CD4-positive, CD25-positive, alpha-beta regulatory T cell (primary cell): ENCODE measurements at regions not wholly inside any gene's neighbourhood (a gene's known extent, or its start where the extent isn't known, plus 50 kb on each side); places are given as distances from the start of the nearest gene placed in this dataset.

Experiments
- ATAC-seq, 2 donors: fragments of 150-1000 bp; cut with Tn5 transposase; one replicate each; pipeline ENCODE4 v1.10.0; 2021; ENCODE audit warnings: low read depth in 2 of 2, moderate number of reproducible peaks in 2 of 2, moderate library complexity in 1 of 2
- DNase-seq, 3 donors: peaks; one replicate each; pipeline versions ENCODE4 v3.0.0 to v3.0.0-alpha.2; 2012 to 2022; ENCODE audit warnings: mixed read lengths in 1 of 3
- H3K27ac ChIP-seq: one replicate; pipeline ENCODE4 v1.7.0; 2013; ENCODE audit warnings: mild to moderate bottlenecking, low read length; ENCODE audit not compliant: insufficient read depth, poor library complexity, severe bottlenecking
- H3K27me3 ChIP-seq: one replicate; pipeline ENCODE4 v1.7.0; 2013; ENCODE audit warnings: low read length; ENCODE audit not compliant: control insufficient read depth, insufficient read depth
- H3K36me3 ChIP-seq: one replicate; pipeline ENCODE4 v1.7.0; 2013; ENCODE audit warnings: mild to moderate bottlenecking, low read length, moderate library complexity; ENCODE audit not compliant: control insufficient read depth, insufficient read depth
- H3K4me1 ChIP-seq: 2 replicates; pipeline ENCODE4 v1.7.0; 2013; ENCODE audit warnings: mild to moderate bottlenecking, low read length; ENCODE audit not compliant: insufficient read depth, control insufficient read depth, poor library complexity, severe bottlenecking
- H3K4me3 ChIP-seq: one replicate; pipeline ENCODE4 v1.7.0; 2013; ENCODE audit warnings: low read depth, mild to moderate bottlenecking, low read length, moderate library complexity
- H3K9me3 ChIP-seq, 2 experiments: 1 replicate in 1 of 2; 2 replicates in 1 of 2; pipeline ENCODE4 v1.7.0; 2013; ENCODE audit warnings: low read length in 2 of 2, mild to moderate bottlenecking in 1 of 2, moderate library complexity in 1 of 2; ENCODE audit not compliant: control insufficient read depth in 2 of 2
- H3K27ac Mint-ChIP-seq, 3 donors: one replicate each; pipeline ENCODE4 v1.8.0; 2020 to 2022; ENCODE audit warnings: mild to moderate bottlenecking in 3 of 3, mixed read lengths in 3 of 3, moderate library complexity in 2 of 3
- H3K27me3 Mint-ChIP-seq: one replicate; pipeline ENCODE4 v1.8.0; 2022; ENCODE audit warnings: mild to moderate bottlenecking, mixed read lengths
- H3K36me3 Mint-ChIP-seq: one replicate; pipeline ENCODE4 v1.8.0; 2020; ENCODE audit warnings: mixed read lengths
- H3K4me1 Mint-ChIP-seq, 4 donors: one replicate each; pipeline ENCODE4 v1.8.0; 2020 to 2022; ENCODE audit warnings: mixed read lengths in 4 of 4, mild to moderate bottlenecking in 1 of 4
- H3K4me3 Mint-ChIP-seq, 4 donors: one replicate each; pipeline ENCODE4 v1.8.0; 2020 to 2022; ENCODE audit warnings: mild to moderate bottlenecking in 4 of 4, mixed read lengths in 4 of 4, moderate library complexity in 3 of 4
- H3K9me3 Mint-ChIP-seq, 7 donors: one replicate each; pipeline ENCODE4 v1.8.0; 2020 to 2022; ENCODE audit warnings: mixed read lengths in 7 of 7, mild to moderate bottlenecking in 3 of 7, moderate library complexity in 2 of 7

DNA sequence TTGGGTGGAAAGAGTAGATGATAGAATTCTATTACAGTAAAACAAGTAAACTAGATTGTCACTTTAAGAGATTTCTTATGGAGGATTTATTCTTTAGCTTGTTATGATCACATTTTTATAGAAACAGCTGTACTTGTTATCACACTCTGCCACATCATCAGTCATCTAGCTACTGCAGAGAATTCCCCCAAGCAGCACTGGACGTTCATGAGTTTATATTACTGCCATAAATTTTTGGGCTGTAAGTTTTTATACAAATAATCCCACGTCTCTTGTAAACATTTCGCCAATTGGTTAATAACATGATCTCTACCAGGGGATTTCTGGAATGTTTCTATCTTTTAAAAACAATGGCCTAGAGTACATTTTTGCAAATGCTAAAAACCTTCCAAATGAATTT lies 238.8 kb downstream of the POLR1F start:
- ATAC-seq (no peak), DNase-seq (no peak)
- Mint-ChIP-seq H3K27me3 (no peaks in the 10 kb centered on the region), H3K9me3 (peaks cover 0 to 4% (median 0%) of the 10 kb centered on the region in 7 donors), H3K4me3 (no peak overlapping the region), H3K36me3 (no peaks in the 10 kb centered on the region), H3K4me1 (no peaks in the 10 kb centered on the region), H3K27ac (no peak overlapping the region)
- Histone ChIP-seq H3K27me3 (no peaks in the 10 kb centered on the region), H3K36me3 (no peaks in the 10 kb centered on the region), H3K27ac (no peak overlapping the region), H3K4me1 (no peaks in the 10 kb centered on the region), H3K4me3 (no peak overlapping the region), H3K9me3 (peaks cover 0 to 5% of the 10 kb centered on the region in 2 experiments)

DNA sequence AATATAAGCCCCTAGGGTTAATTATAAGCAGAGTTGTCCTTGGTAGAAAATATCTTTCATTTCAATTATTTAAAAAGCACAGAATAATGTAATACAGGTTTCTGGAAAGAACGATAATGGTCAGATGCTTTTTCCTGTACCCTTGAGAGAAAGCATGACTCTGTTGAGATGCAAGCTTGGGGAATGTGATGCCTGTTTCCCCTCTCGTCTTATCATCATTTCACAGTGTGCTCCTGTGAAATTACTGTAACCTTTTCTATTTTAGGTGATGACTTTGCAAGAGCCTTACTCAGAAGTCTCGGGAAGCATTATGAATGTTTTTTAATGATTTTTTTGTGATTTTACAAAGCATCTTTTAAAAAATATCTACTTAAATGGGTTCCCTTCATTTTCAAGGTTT lies 243.0 kb downstream of the POLR1F start:
- no peaks in the 10 kb centered on the region for H3K4me1 ChIP-seq
- no peaks in the 10 kb centered on the region for H3K4me1 Mint-ChIP-seq
- no peak for ATAC-seq

DNA sequence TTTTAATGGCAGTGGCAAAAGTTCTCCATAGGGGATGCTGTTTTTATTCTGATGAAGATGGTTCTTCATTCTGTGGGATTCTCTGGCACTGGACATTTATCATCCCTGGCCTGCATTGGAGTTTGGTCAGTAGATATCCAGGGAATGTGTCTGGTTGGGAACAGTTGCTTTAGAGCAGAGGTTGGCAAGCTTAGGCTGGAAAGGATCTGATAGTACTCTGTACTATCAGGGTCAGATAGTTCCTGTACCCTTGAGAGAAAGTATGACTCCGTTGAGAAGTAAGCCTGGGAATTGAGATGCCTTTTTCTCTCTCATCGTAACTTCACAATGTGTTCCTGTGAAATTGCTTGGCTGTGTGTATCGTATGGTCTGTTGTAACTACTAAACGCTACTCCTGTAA lies 244.1 kb downstream of the POLR1F start:
- no peaks in the 10 kb centered on the region for H3K9me3 ChIP-seq
- H3K27me3 ChIP-seq = no peaks in the 10 kb centered on the region
- no peak for DNase-seq
- Mint-ChIP-seq H3K27ac (no peak overlapping the region), H3K9me3 (peaks cover 0 to 6% (median 0%) of the 10 kb centered on the region in 7 donors), H3K4me1 (no peaks in the 10 kb centered on the region), H3K36me3 (no peaks in the 10 kb centered on the region), H3K27me3 (no peaks in the 10 kb centered on the region), H3K4me3 (no peak overlapping the region)
- no peaks in the 10 kb centered on the region for H3K4me1 ChIP-seq
- H3K27ac ChIP-seq = no peak overlapping the region
- no peak for ATAC-seq
- no peaks in the 10 kb centered on the region for H3K36me3 ChIP-seq
- no peak overlapping the region for H3K4me3 ChIP-seq

More for the DNA sequence above, 243.0 kb downstream of the POLR1F start:
- Mint-ChIP-seq H3K27ac (no peak overlapping the region), H3K27me3 (no peaks in the 10 kb centered on the region), H3K4me3 (no peak overlapping the region), H3K36me3 (no peaks in the 10 kb centered on the region), H3K9me3 (peaks cover 0 to 6% (median 3%) of the 10 kb centered on the region in 7 donors)
- H3K9me3 ChIP-seq = peaks cover 0 to 5% of the 10 kb centered on the region in 2 experiments
- no peak for DNase-seq
- H3K36me3 ChIP-seq = no peaks in the 10 kb centered on the region
- no peaks in the 10 kb centered on the region for H3K27me3 ChIP-seq
- H3K27ac ChIP-seq = no peak overlapping the region
- no peak overlapping the region for H3K4me3 ChIP-seq

DNA sequence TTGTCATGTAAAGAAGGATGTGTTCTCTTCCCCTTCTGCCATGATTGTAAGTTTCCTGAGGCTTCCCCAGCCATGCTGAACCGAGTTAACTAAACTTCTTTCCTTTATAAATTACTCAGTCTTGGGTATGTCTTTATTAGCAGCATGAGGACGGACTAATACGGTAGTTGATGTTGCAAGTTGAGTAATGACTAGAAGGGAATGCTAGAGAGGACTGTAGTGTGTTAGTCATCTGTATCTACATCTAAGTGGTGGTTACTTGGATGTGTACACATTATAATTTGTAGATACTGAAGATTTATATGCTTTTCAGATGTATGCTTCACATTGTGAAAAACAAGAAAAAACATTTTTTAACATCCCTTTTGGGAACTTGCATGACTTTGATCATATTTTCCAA lies 244.6 kb downstream of the POLR1F start:
- Histone ChIP-seq H3K36me3 (no peaks in the 10 kb centered on the region), H3K9me3 (no peaks in the 10 kb centered on the region), H3K4me3 (no peak overlapping the region), H3K4me1 (no peaks in the 10 kb centered on the region), H3K27me3 (no peaks in the 10 kb centered on the region), H3K27ac (no peak overlapping the region)
- Mint-ChIP-seq H3K27me3 (no peaks in the 10 kb centered on the region), H3K4me3 (no peak overlapping the region), H3K9me3 (peaks cover 0 to 6% (median 0%) of the 10 kb centered on the region in 7 donors), H3K36me3 (no peaks in the 10 kb centered on the region), H3K4me1 (no peaks in the 10 kb centered on the region), H3K27ac (no peak overlapping the region)
- ATAC-seq (no peak), DNase-seq (no peak)

DNA sequence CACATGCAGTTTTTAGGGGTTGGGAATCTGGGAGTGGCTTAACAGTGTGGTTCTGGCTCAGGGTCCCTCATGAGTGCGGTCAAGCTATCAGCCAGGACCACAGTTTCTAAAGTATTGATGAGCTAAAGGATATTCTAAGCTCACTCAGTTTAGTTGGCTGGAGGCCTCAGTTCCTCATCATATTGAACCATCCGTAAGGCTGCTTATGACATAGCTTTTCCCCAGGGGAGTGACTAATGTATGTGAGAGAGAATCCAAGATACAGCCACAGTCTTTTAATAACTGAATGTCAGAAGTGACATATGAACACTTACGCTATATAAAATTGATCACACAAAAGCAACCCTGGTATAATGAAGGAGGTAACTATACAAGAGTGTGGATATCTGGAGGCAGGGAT lies 245.3 kb downstream of the POLR1F start:
- Mint-ChIP-seq H3K27me3 (no peaks in the 10 kb centered on the region), H3K9me3 (peaks cover 0 to 6% (median 0%) of the 10 kb centered on the region in 7 donors), H3K4me3 (no peak overlapping the region), H3K4me1 (no peaks in the 10 kb centered on the region), H3K36me3 (no peaks in the 10 kb centered on the region), H3K27ac (no peak overlapping the region)
- ATAC-seq (no peak), DNase-seq (no peak)
- Histone ChIP-seq H3K27me3 (no peaks in the 10 kb centered on the region), H3K27ac (no peak overlapping the region), H3K4me3 (no peak overlapping the region), H3K9me3 (no peaks in the 10 kb centered on the region), H3K36me3 (no peaks in the 10 kb centered on the region), H3K4me1 (no peaks in the 10 kb centered on the region)

DNA sequence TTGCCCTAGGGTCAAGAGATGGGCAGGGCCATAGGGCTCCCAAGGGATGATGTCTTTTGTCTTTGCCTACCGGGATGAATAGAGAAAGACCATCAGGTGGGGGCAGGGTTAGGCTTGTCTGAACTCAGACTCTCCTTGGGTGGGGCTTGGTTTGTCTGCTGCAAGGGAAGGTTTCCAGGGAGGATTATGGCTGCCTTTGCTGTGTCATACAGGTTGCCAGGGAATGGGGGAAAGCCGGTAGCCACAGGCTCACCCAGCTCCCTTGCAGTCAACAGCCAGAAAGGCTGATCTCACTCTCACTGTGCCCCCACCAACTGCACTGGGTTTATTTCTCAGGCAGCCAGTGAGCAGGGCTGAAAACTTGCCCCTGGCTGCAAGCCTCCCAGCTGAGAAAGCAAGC lies 253.2 kb downstream of the POLR1F start:
- no peaks in the 10 kb centered on the region for H3K36me3 ChIP-seq
- peaks cover 0 to 32% (median 3%) of the 10 kb centered on the region in 7 donors for H3K9me3 Mint-ChIP-seq
- DNase-seq = no peak

DNA sequence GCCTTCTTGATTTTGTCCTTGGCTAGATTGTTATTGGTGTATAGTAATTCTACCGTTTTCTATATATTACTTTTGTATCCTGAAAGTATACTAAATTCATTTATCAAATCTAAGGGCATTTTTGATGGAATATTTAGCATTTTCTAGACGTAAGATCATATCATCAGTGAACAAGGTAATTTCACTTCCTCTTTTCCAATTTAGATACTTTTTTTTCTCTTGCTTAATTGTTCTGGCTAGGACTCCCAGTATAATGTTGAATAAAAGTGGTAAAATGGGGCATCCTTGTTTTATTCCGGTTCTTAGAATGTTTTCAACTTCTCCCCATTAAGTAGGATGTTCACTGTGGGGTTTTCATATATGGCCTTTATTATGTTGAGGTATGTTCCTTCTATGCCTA lies 260.7 kb downstream of the POLR1F start:
- H3K4me3 ChIP-seq = no peak overlapping the region
- no peaks in the 10 kb centered on the region for H3K27me3 ChIP-seq
- H3K36me3 ChIP-seq = no peaks in the 10 kb centered on the region
- no peaks in the 10 kb centered on the region for H3K4me1 ChIP-seq
- no peaks in the 10 kb centered on the region for H3K4me1 Mint-ChIP-seq
- H3K27ac ChIP-seq = no peak overlapping the region
- DNase-seq = no peak
- peaks cover 0 to 24% (median 3%) of the 10 kb centered on the region in 7 donors for H3K9me3 Mint-ChIP-seq
- no peak for ATAC-seq
- no peaks in the 10 kb centered on the region for H3K36me3 Mint-ChIP-seq
- H3K4me3 Mint-ChIP-seq = no peak overlapping the region
- no peaks in the 10 kb centered on the region for H3K27me3 Mint-ChIP-seq
- H3K9me3 ChIP-seq = no peaks in the 10 kb centered on the region
- H3K27ac Mint-ChIP-seq = no peak overlapping the region

More for the DNA sequence above, 253.2 kb downstream of the POLR1F start:
- ATAC-seq = no peak
- H3K9me3 ChIP-seq = peaks cover 0 to 7% of the 10 kb centered on the region in 2 experiments
- no peaks in the 10 kb centered on the region for H3K36me3 Mint-ChIP-seq
- H3K4me3 ChIP-seq = no peak overlapping the region
- H3K27me3 ChIP-seq = no peaks in the 10 kb centered on the region
- no peaks in the 10 kb centered on the region for H3K4me1 ChIP-seq
- H3K4me3 Mint-ChIP-seq = peak overlapping the region in 1 of 4 donors; percentile 73
- H3K27me3 Mint-ChIP-seq = no peaks in the 10 kb centered on the region
- no peak overlapping the region for H3K27ac ChIP-seq
- H3K4me1 Mint-ChIP-seq = no peaks in the 10 kb centered on the region
- H3K27ac Mint-ChIP-seq = no peak overlapping the region

DNA sequence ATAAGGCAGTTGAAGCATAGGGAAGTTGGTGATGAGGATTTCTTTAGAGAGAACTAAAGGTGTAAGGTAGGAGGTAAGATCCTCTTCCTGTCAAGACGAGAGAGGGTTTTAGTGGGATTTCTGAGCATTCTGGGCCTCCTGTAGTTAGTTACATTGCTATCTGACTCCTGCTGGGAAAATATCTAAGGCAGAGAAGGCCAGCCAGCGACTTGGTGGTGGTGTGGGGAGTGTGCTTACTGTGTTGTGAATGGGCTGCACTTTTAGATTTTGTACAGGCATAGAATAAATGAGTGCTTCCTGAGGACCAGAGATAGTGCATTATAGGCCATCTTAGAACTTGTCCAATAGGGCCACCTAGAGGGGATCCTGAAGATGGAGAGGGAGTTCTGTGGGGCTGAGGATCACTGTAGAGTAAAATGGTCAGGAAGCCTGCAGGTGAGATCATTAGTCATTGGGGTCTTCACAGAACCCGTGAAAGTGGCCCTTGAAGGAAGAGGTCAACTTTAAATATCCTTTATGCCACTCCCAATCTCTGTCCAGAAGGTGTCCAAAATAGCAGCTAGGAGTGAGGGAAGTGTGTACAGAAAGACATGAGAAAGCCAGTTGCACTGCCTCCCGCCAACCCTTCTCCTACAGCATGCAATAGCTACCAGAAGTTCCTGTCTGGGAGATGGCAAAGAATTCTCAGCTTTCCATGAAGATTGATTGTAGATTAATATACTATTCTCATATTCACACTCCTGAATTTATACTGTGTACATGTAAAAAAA lies 266.6 kb downstream of the POLR1F start:
- peaks cover 0 to 5% (median 3%) of the 10 kb centered on the region in 7 donors for H3K9me3 Mint-ChIP-seq
- Histone ChIP-seq H3K27me3 (no peaks in the 10 kb centered on the region), H3K4me1 (no peaks in the 10 kb centered on the region), H3K9me3 (no peaks in the 10 kb centered on the region), H3K4me3 (no peak overlapping the region), H3K27ac (no peak overlapping the region), H3K36me3 (no peaks in the 10 kb centered on the region)
- H3K4me1 Mint-ChIP-seq = no peaks in the 10 kb centered on the region
- ATAC-seq (no peak), DNase-seq (no peak)
- no peaks in the 10 kb centered on the region for H3K27me3 Mint-ChIP-seq
- H3K36me3 Mint-ChIP-seq = no peaks in the 10 kb centered on the region
- H3K4me3 Mint-ChIP-seq = no peak overlapping the region
- no peak overlapping the region for H3K27ac Mint-ChIP-seq
